ENCODE measurements at regions not wholly inside any gene's neighbourhood (a gene's known extent, or its start where the extent isn't known, plus 50 kb on each side); places are given as distances from the start of the nearest gene placed in this dataset.

DNA sequence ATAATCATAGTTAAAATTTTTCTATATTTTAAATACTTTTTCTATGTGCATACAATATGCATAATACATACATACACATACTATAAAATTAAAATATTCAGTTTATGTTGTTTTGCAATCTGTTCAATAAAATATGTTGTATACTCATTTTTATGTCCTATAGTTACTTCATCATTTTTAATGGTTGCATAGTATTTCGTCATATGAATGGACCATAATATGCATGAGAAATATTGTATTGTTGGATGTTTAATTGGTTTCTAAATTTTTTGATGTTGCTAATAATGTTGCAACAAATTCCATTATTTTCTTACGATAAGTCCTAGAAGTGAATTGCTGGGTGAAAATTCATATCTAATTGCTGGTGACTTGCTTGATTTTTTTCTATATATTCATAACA is 211.5 kb upstream of the GCFC2 start:
- Histone ChIP-seq H3K4me1 (no peaks in the 10 kb centered on the region), H3K27ac (no peak overlapping the region), H3K27me3 (no peaks in the 10 kb centered on the region), H3K9me3 (no peaks in the 10 kb centered on the region), H3K36me3 (ENCODE audit: low read depth, missing control alignments) (no peaks in the 10 kb centered on the region), H3K4me3 (no peak overlapping the region)
- WGBS, 2 donors = 93 to 94% methylated on average over 2 of the region's 2 CpGs
- intact Hi-C loops (cut with DNase I; ENCODE audit: low total_unique reads) = no loop called here
- TF ChIP-seq POLR2A (IDR thresholded peaks at IDR 0.05) = no peak
- TF ChIP-seq, protein P1, sequence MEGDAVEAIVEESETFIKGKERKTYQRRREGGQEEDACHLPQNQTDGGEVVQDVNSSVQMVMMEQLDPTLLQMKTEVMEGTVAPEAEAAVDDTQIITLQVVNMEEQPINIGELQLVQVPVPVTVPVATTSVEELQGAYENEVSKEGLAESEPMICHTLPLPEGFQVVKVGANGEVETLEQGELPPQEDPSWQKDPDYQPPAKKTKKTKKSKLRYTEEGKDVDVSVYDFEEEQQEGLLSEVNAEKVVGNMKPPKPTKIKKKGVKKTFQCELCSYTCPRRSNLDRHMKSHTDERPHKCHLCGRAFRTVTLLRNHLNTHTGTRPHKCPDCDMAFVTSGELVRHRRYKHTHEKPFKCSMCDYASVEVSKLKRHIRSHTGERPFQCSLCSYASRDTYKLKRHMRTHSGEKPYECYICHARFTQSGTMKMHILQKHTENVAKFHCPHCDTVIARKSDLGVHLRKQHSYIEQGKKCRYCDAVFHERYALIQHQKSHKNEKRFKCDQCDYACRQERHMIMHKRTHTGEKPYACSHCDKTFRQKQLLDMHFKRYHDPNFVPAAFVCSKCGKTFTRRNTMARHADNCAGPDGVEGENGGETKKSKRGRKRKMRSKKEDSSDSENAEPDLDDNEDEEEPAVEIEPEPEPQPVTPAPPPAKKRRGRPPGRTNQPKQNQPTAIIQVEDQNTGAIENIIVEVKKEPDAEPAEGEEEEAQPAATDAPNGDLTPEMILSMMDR (IDR thresholded peaks at IDR 0.05) = no peak
- DNase-seq = no peak

DNA sequence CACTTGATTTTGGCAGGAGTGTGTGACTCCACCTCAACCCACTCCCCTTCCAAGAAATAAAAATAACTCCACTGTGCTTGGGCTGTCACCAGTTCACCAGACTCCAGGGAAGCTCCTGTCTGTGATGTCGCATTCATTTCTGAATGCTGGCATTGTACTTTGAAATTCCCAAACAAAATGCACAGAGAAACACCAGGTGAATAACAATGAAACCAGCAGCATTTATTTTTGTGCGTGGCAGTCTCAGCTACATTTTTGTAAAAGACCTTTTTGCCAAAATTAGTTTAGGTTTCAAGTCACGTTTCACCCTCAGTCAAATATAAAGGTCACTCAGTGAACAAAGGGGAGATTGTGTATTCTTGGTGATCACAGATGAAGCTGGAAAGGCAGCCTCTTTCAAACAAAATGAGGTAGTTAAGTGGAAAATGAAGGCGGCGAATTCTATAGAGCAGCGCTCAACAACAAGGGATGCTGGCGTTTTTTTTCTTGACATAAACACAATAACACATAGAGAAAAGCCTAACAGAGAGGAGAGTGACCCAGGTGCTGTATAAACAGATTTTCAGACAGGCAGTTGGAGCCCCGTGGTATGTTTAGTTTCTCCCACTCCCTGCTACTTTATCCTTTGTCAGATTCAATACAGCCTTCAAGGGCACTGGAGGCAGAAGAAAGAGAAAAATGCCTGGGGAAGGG is 210.3 kb upstream of the GCFC2 start:
- 46 to 63% methylated on average over 8 of the region's 8 CpGs for WGBS, 2 donors
- no peak overlapping the region for H3K4me3 ChIP-seq
- intact Hi-C loops (cut with DNase I; ENCODE audit: low total_unique reads) = no loop called here

DNA sequence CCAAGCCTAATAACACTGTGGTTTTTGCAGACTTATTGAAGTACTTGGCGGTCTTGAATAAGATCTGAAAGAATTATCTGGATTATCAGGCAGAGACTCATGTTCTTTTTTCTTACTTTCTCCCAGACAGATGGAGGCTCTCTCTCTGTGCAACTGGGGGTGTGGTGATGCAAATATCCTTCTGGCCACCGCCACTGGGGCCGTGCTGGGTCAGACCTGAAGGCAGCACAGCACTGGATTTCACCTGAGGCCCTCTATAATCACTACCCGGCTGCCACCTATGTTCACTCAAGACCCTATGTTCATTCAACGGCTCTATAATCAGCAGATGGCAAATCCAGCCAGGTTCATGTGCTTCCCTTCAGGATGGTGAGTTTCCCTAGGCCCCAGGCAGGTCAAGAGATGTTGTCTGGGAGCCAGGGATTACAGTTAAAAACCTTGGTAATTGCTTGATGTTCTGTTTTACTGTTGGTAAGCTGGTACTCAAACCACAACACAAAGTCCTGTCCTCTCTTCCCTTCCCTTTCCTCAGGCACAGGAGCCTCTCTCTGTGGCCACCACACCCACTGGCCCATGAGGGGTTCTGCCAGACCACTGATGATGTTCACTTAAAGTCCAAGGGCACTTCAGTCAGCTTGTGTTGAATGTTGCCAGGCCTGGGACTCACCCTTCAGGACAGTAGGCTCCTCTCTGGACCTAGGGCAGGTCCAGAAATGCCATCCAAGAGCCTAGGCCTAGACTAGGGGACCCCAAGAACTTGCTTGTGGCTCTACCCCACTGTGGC is 205.3 kb upstream of the GCFC2 start:
- WGBS, 2 donors = 74 to 91% methylated on average over 5 of the region's 5 CpGs
- Histone ChIP-seq H3K27me3 (no peaks in the 10 kb centered on the region), H3K4me3 (no peak overlapping the region), H3K27ac (no peak overlapping the region), H3K36me3 (ENCODE audit: low read depth, missing control alignments) (no peaks in the 10 kb centered on the region), H3K4me1 (no peaks in the 10 kb centered on the region), H3K9me3 (no peaks in the 10 kb centered on the region)
- DNase-seq = no peak
- intact Hi-C loops (cut with DNase I; ENCODE audit: low total_unique reads) = no loop called here
- TF ChIP-seq, protein P1 (IDR thresholded peaks at IDR 0.05) = no peak
- TF ChIP-seq POLR2A (IDR thresholded peaks at IDR 0.05) = no peak

More for the DNA sequence above, 210.3 kb upstream of the GCFC2 start:
- no peak overlapping the region for H3K27ac ChIP-seq
- DNase-seq = no peak
- H3K4me1 ChIP-seq = no peaks in the 10 kb centered on the region
- H3K9me3 ChIP-seq = no peaks in the 10 kb centered on the region
- H3K27me3 ChIP-seq = no peaks in the 10 kb centered on the region
- no peaks in the 10 kb centered on the region for H3K36me3 ChIP-seq (ENCODE audit: low read depth, missing control alignments)
- TF ChIP-seq, protein P1 (IDR thresholded peaks at IDR 0.05) = no peak
- no peak for TF ChIP-seq POLR2A (IDR thresholded peaks at IDR 0.05)

DNA sequence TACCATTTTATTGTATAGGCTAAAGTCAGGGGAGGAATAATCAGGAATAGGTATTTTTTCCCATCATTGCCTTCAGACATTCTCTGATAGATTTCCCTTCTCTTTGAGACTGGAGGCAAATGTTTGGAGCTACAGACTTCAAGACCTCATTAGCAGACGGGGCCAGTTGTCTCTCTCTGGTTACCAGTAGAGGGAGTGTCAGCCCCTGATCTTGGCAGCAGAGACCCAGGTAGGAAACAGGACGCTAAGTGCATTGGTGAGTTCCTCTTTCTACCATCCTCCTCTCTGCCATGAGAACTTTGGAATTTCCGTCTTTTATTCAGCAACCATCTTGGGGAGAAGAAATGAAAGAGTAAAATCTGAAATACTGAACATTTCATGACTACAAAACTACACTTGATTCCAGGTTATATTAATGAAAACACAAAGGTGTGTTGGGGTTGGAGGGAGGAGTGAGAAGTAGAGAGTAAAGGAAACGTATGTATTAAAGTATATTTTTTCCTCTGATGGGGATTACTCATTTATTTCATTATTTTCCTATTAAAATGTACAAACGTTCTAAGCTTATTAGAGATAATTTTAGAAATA is 186.2 kb upstream of the GCFC2 start:
- no peak for TF ChIP-seq POLR2A (IDR thresholded peaks at IDR 0.05)
- TF ChIP-seq, protein P1 (IDR thresholded peaks at IDR 0.05) = no peak
- H3K36me3 ChIP-seq (ENCODE audit: low read depth, missing control alignments) = no peaks in the 10 kb centered on the region
- WGBS, 2 donors = 62 to 76% methylated on average over 5 of the region's 5 CpGs
- DNase-seq = peak; percentile 43
- no peak overlapping the region for H3K4me3 ChIP-seq
- H3K27me3 ChIP-seq = no peaks in the 10 kb centered on the region
- intact Hi-C loops (cut with DNase I; ENCODE audit: low total_unique reads) = no loop called here
- no peak overlapping the region for H3K27ac ChIP-seq
- no peaks in the 10 kb centered on the region for H3K9me3 ChIP-seq
- no peaks in the 10 kb centered on the region for H3K4me1 ChIP-seq
